Activated T-cell treated with anti-CD3 and anti-CD28 coated beads for 1 hour (primary cell): ENCODE measurements at regions not wholly inside any gene's neighbourhood (a gene's known extent, or its start where the extent isn't known, plus 50 kb on each side); places are given as distances from the start of the nearest gene placed in this dataset.

Experiments
- DNase-seq: peaks from one replicate; pipeline ENCODE4 v3.0.0-alpha.2; 2020; ENCODE audit warnings: low read depth

DNA sequence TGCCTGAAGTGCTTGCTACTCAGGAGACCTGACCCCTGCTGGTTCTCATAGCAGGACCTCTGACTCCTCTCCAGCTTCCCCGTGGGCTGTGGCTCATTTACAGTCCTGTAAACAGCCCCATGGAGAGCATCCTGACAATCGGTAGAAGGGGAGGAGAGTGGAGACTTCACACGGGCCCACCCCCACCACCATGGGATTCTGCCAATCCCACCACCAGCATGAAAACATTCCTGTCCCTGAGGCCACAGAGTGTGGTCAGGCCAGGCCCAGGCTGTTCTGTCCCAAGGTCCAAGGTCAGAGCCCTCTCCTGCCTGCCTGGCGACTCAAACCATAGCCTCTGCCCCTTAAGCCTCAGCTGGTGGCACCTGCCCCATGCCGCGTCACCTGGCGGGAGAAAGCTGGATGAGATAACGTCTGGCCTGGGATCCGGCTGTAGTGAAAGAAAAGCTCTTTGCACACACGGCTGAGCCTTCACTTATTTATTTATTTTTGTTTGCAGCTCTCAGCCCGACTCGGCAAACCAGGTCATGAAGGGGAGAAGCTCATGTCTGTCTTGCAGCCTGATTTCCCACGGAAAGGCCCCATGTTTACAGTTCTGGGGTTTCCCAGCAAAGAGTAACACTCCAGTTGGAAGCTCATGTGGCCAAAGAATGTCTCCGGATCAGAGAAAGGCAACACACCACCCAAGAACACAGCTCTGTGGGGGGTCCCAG lies 293.6 kb upstream of the ZMIZ1 start:
- no peak for DNase-seq

DNA sequence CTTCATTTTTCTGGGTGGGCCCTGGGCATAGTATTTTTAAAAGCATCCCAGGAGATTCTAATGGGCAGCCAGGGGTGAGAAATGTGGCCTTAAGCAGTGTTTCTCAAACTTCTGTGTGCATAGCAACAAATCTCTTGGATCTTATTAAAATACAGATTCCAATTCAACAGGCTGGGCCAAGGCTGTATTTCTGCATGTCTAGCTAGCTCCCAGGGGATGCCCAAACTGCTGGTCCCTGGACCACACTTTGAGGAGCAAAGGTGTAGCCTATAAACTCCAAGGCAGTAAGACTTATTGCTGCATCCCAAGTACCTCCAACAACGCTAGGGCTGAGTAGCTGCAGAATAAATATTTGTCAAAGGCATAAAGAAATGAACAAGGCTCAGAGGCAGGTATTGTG lies 292.9 kb upstream of the ZMIZ1 start:
- DNase-seq: no peak

DNA sequence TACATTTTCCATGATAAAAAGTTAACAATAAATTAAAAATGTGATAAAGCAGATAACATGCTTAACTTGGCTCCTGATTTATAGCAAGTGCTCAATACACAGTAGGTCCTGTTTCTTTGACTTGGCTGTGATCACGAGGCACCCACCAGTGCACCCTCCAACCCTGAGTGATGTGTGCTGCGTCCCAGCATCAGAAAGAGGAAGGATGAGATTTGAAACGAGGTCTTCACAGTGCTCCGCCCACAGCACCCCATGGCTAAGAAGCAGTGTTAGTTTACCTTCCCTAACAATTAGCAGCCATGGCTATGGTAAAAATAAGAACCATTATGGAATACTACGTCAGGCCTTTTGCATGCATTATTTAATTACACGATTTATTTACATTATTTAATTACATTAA lies 292.0 kb upstream of the ZMIZ1 start:
- DNase-seq: no peak

DNA sequence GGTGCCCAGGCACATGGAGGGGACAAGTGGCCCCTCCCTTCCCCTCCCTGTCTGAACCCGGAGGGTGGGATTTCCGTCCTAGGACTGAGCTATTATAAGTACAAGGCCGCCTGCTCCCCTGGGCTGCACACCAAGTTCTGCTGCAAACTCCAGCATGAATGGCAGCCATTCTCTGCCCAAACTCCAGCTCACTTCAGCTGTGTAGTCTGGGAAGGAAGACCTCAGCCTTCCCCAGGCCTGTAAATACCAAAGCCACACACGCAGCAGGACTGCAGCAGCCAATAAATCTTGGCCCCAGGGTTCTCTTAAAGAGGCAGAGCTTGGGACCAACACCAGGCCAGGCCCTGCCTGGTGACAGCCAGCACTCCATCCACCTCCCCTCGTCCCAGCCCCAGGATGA lies 291.3 kb upstream of the ZMIZ1 start:
- DNase-seq: no peak

DNA sequence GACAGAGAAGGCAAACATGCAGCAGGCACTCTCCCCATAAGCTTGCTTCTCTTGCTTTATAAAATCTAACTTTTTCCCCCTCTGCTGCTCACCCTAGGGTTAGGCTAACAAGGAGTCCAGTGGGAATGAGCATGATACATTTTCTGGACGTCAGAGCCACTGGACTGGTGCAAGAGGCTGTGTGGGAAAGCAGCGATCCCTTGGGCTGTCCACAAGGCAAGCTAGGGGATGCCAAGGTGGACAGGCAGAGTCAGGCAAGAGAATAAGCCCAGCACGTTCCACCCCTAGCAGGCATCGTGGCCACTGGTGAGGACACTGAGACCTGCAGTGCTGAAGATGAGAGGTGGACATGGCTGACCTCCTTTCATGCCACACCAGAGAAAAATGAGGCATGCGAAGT lies 290.9 kb upstream of the ZMIZ1 start:
- DNase-seq: no peak

DNA sequence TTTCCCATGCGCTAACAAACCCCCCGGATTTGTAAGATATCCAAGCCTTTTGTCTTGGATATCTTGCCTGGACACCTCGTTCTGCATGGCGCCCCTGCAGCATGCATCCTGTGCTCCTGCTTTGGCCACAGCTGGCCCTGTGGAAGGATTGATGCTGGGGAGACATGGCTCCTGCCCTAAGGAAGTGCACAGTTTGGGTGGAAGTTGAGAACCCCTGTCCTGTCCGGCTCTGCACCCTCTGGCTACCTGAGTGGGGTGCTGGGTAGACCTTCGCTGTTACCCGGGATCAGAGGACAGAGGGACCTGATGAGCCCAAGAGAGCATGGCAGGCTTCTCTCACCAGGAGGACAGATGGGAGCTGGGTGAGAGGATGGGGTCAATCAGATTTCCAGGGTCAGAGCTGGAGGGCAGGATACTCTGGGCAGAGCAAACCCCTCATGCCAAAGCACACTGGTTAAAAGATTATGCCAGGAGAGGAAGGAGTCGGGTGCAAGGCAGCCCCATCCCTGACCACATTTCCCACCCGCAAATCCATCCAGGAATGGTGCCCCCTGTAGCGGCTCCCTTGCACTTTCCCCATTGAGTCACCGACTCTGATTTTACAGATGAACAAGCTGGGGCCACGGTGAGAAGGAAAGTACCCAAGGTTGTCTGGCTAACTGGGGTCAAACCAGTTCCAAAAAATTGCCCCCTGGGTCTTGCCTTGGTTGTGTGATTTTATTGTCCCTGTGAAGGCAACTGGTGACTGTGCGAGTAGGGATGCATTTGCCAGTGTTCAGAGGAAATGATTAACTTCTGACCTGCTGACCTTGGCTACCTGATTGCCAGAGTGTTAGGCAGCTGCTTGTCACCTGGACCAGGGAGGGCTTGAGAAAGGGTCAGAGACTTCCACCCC lies 290.1 kb upstream of the ZMIZ1 start:
- no peak for DNase-seq

DNA sequence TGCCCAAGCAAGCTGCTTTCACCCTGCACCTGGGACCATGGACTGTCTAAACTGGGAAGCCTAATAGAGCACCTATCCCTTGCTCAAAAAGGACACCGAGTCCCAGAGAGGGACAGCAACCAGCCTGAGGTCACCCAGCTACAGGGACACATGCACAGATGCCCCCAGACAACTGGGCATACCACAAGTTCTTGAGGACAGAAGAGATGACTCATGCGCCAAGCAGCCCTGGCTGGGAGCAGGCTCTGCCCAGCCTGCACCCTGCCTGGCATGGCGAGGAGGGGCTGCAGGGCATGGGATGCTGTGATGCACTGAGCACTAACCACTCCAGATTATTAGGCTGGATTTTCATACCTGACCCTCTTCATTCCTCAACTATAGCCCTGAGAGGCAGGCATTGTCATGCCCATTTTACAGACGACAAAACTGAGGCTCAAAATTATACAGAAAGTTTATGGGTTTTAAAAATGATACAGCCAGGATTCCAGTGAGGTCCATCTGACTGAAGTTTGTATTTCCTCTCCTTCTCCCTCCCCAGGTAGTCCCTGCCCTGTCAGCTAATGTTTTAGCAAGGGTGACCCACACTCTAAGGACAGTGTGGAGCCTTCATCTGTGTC lies 289.3 kb upstream of the ZMIZ1 start:
- no peak for DNase-seq

DNA sequence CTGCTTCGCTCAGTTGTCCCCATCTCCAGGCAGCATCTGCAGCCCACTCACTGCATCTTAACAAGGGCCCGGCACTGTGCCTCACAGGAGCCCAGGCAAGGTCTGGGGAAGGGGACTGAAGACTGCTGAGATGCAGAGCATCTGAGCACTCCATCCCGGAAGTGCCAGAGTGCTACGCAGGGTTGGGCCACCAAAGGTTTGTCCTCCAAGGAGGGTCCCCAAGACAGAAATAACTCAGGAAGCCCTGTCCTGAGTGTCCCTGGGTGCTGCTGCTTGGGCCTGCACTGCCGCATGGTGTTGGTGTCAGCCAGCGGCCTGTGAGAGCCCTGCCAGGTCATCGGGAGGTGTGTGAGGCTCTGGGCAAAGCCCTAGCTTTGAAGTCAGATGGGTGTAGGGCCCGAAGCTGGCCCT lies 288.2 kb upstream of the ZMIZ1 start:
- no peak for DNase-seq

DNA sequence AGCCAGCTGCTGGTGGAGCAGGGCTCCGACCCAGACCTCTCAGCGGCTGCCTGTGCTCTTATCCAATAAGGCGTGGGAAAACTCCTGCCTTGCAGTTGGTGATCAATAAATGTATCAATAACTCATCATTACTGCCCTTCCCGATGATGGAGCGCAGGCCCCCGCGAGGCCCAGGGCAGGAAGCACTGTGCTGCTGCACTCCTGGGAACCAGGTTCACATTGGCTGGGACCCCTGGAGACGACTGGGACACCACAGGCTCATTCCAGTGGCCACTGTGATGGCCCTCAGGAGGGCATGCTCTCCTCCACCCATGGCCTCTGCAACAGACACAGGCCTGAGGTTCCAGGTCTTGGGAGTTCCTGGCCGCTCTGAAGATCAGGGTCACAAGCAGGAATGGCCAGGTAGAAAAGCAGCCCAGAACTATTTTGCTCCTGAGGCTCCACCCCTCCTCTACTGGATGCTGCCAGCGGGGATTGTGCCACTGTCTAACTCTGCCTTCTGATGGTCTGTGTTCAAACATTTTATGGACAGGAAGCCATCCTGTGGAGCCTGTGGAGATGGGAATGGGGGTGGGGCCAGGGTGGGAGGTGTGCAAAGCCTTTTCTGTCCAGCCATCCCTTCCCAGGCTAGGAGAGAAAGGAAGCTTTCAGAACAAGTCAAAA lies 287.4 kb upstream of the ZMIZ1 start:
- DNase-seq: no peak

DNA sequence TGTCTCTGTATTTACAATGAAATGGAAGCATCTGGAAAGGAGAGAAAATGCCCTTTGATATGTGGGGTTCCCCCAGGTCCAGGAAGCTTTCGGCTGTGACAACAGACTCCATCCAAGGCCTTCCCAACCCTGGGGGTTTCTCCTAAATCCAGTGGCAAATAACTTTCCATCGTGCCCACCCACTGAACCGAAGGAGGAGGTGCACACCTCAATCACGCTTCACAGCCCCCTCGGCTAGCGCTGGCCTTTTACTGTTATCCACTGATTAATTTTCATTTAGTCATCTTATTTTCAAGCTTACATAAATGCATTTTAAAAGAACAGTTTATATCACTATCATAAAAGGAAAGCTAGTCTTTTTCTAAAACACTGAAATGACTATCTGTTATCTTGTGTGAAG lies 286.8 kb upstream of the ZMIZ1 start:
- no peak for DNase-seq

DNA sequence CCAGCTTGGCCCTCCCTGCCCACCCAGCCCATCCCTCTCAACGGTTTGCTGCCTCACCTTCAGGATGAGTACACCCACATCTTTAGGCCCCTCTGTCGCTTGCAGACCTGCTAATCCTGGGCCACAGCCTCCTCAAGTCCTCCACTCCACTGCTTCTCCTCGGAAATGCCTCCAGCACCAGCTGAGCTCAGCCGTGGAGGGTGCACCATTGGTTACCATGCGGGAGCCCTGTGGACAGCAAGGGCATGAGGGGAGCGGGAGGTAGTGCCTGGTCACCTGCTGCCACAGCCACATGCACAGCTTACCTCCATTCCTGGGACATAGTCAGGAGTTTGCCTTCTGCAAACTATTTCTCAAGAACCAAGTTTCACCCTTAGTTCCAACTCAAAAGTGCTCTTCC lies 286.3 kb upstream of the ZMIZ1 start:
- no peak for DNase-seq

DNA sequence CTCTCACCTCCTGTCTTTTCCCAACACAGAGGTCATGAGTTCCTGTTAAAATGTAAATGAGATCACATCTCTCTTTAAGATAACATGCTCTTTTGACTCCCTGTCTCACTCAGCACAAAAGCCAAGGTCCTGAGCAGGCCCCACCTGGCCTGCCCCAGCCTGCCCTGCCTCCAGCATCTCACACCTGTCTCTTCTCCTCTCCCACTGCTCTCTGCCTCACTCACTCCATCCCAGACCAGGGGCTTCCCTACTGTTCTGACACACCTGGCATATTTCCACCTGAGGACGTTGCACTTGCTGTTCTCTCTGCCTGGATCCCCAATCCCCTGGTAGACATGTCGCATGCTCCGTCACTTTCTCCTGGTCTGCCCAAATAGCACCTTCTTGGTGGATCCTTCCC lies 285.0 kb upstream of the ZMIZ1 start:
- no peak for DNase-seq

DNA sequence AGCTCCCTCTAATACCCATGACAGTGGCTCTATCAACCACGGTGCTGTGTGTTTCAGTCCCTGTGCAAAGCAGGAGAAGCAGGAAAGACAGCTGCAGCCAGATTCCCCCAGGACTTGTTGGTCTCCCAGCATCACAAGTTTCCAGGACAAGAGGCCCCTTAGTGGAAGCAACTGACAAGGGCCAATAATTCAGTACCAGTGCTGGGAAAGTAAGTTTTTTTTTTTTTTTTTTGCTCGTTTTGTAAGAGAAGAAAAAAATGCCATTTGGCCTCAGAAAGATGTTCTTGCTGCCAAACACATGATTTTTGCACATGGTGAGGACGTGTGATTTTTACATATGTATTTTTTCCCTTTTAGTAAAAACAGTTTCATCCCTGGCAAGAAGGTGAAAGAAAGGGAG lies 284.2 kb upstream of the ZMIZ1 start:
- no peak for DNase-seq

DNA sequence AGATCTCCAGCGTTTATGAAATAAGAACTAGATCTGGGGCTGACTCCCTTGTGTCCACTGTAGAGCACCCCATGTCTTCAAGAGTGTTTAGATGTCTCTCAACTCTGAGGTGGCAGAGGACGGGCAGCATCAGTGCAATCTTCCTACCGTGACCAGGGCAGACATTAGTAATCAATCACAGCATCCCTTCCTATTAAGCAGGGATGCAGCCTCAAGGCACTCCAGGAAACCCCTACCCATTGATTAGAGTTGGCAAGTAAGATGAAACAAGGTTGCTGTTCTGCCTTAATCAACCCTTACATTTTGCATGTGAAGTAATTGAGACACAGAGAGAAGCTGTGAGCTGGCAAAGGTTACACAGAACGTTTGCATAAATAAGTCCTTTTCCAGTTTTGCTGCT lies 283.7 kb upstream of the ZMIZ1 start:
- DNase-seq: no peak

DNA sequence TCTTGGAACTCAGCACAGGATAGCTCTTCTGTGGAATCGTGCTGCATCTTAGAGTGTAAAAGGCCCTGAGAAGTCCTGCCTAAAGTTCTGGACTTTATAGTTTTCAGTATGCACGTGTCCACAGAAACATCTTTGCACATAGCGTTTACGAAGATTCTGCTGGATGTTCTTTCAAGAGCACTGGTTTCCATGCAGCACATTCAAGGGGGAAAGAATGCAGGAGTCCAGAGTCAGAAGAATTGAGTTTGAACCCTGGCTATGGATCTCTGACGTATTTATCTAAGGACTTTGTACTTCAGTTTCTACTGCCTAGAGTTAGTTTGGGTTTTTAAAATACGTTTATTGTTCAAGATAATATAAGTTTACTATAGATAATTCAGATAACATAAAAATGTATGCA lies 282.8 kb upstream of the ZMIZ1 start:
- no peak for DNase-seq

DNA sequence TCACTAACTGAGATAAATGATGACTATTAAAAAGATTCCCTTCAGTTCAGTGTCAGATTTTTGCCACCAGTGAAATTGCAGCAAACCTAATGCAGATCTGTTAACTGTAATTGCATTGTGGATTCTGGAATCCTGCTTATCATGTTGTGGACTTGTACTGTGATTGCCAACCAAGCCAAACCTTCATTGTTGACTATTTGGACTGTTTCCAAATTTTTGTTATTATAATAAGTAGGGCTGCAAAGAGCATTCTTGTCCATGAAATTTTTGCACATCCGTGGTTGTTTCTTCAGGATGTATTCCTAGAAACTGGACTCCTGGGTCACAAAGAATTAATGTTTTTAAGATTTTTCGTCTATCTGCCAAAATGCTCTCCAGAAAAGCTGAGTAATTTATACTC lies 281.6 kb upstream of the ZMIZ1 start:
- DNase-seq: no peak

DNA sequence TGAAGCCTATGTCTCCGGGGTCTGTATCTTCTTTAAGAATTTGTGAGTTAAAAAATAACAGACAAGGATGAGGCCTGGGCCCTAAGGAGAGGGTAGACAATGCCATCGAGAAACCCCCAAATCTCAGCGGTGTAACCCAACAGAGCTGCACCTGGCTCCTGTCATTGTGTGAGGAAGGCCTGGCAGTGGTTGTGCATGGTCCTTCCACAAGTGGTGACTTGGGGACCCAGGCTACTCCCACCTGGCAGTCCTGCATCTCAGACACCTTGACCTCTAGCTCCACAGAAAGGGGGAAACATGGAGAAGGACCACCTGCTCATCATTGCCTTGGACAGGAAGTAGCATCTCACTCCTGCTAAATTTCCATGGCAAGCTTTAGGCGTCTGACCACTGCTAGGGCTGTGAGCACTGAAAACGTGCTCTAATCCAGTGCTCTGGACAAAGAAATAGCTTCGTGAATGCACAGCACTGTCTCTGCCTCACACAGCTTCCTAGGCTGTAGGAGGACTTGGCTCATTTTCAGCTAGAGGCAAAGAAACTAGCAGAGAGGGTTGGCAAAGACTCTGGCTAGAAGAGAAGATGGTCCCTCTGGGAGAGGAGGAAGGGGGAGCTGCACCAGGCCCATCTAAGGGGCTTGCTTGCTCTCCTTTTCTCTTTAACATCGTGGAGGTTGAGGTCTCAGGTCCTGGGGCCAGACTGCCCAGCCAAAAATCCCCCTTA lies 273.9 kb upstream of the ZMIZ1 start:
- DNase-seq: no peak

DNA sequence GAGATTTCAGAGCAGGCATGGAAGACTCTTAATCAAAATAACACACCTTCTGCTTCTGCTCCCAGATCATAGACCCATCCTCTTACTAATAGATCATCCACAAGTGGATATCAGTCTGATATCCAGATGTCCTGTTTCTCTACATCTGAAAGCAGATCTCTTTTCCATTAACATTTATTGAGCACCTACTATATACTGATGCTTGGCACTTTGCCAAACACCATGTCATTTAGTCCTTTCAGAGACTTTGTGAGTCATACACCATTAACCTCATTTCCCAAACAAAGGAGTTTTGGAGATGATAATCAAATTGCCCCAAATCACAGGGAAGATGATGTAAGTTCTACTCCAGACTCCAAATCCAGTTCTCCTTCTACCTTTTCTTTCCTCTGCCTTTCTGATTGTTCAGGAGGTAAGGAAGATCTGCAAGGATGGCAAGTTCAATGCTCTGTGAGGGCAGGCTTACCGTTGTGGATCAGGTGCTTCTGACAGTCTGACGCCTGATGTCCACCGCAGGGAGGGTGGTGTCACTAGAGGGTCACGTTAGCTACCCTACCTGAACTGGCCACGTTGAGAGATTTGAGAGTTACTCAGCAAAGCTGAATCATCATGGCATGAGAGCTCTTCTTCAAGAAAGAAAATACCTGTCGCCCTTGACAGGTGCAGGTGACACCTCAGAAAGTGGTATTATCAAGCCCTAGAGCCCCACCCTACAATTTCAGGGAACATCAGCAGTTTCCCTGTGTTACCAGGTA lies 269.6 kb upstream of the ZMIZ1 start:
- no peak for DNase-seq

DNA sequence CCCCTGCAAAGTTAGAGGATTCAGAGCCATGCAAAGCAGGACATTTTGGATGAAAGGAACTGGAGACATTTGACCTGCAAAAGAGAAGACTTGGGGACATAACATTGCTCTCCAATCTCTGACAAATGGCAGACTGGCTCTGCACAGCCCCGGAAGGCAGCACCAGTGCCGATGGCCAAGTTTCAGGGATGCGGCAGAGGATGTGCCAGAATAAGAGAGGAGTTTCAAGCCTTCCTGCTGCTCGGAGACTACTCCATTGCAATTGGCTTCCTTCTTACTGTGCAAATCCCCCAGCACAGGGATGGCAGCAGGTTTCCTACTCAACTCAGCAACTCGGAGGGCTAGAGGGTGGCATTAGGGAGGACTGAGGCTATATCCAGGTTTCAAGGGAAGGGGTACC lies 268.8 kb upstream of the ZMIZ1 start:
- no peak for DNase-seq

DNA sequence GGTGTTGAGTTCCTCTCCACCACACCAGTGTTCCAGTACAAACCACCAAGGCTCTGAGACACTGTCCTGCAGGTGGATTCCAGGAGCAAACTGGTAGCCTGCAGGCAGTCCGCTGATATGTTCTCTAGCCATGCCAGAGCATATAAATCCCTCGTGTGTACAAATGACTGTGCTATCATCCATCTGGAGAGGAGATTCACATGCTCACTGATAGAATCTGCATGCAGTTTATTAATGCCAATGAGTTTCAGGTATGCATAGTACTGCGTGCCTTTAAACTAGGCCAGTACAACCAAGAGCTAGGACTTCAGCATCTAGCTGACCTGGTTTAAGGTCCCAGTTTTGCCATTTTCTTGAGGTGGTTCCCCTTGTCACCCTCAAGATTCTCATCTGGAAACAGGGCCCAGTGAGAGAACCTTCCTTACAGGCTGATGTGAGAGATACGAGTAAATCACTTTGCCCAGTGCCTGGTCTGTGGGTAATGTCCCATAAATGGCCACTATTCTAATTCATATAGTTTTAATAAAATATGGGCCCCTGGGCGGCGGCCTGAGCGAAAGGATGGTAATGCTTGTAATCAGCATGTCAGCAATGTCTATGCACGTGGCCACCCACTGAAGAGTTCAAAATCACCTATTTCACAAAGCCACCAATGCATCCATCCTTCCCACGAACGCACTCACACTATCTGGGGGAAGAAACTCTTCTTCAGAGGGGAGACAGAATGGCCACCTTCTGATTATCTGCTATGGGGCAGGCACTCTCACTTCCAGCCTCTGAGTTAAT lies 268.0 kb upstream of the ZMIZ1 start:
- no peak for DNase-seq
